GM19238 (cell line): ENCODE measurements at regions not wholly inside any gene's neighbourhood (a gene's known extent, or its start where the extent isn't known, plus 50 kb on each side); places are given as distances from the start of the nearest gene placed in this dataset.

Experiments used
- DNase-seq: peaks from one replicate; pipeline ENCODE4 v3.0.0; 2011; ENCODE audit warnings: low spot score; ENCODE audit not compliant: insufficient read length

DNA sequence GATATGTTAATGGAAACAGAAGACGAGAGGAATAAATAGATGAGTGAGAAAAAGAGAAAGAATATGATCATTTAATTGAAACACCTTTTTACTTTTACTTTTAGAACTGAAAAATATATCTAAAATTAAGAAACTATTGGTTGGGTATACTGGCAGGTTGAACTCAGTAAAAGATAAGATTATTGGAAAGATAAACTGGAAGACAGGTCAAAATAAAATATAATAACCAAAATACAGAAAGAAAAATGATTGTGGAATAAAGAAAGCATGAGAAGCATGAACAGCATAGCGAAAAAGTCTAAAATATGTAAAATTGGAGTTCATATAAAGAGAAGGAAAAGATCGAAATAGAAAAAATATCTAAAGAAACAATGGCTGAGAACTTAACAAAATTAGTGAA, 242.2 kb upstream of the MIR17HG start:
- no peak for DNase-seq

DNA sequence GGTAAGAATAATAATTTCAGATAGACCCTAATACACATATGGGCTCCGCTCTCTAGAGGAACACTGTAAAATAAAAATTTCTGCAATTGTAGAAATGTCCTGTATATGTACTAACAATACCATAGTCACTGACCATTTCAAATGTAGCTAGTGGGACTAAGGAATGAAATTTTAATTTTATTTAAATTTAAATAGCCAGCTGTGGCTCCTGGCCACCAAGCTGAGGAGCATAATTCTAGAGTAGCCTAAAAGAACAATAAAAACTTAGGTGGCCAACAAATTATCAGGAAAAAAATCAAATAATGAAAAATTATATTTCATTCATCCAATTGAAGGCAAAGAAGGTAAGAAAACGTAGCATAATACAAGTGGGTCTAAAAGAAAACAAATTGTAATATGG, 240.9 kb upstream of the MIR17HG start:
- no peak for DNase-seq

- DNase-seq: no peak
Observed at GRCh38 chr13:91108315-91108714, 239.2 kb upstream of the MIR17HG start.

DNA sequence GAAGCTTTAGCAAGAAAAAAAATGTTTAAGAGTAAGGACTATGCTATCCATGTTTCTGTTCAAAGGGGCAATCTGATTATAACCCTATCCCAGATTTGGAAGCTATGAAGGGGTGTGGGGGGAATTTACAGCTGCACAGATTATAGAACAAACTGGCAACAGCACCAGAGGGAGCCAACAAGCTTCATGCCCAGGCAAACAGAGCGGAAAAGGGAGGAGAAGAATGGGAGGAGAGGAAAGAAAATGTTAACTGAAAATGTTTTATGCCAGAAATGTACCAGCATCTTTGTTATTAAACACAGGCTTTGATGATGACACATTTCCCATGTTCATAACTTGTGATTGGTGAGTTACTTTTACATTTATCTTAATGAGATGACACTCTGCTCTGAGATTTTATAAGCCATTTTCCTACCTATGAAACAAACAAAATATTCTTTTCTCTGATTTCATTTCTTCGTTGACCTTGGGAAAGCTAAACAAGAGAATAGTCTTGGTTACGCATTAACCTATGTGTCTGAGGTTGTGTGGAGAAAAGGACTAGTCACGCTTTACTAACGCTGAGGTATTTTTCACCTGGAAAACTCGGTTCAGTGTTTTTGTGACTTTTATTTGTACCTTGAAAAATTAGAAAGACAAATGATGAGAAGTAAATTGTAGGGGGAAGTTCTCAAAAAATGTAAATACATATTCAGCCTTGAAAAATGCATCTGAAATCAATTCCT, 235.8 kb upstream of the MIR17HG start:
- DNase-seq: no peak

DNA sequence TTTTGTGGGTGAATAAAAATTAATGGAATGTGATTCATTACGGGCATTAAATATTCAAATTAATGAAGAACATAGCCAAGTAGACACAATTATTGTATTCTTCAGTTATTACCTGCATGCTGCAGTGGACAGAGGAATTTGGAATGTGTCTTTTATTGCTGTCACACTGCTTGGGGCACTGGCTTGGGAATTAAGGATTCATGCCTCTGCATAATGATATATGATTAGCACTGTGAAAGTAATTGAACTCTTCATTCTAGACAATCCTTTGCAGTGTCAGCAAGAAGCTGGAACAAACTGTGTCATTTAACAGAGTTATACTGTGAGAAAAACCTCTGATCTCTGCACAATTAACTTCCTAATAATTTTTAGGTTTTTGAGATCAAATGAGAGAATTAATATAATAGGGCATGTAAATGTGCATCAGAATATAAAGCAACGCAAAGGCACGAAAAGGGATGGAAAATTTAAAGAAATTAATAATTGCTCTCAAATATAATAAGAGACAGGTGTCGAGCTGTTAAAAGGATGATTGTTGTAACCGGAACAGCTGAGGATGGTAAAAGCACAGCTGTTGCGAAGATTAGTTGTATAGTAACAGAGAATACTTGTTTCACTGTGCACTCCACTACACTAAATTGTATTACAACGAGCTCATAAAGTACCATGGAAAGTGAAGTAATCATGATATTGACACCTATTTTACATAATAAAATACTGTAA, 235.1 kb upstream of the MIR17HG start:
- no peak for DNase-seq

GRCh38 chr13:91112924-91113277, 234.6 kb upstream of the MIR17HG start:
- DNase-seq: no peak

DNA sequence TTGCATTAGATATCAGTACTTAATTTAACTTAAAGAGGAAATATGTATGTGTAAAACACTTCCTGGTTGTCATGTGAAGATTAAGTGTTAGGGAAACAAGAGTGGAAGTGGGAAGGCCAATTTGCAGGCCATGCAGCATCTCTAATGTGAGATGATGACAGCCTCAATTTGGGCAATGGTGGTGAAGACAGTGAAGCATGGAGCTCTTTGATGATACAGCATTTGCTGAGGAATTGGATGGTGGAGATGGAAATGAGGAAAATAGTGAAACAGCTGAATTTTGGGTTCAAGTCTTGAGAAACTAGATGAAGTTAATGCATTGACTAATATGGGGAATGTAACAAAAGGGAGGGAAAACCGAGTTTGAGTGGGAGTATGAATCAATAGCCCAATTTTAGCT, 231.7 kb upstream of the MIR17HG start:
- no peak for DNase-seq

- DNase-seq: no peak
Observed at GRCh38 chr13:91117351-91117750, 230.1 kb upstream of the MIR17HG start.

DNA sequence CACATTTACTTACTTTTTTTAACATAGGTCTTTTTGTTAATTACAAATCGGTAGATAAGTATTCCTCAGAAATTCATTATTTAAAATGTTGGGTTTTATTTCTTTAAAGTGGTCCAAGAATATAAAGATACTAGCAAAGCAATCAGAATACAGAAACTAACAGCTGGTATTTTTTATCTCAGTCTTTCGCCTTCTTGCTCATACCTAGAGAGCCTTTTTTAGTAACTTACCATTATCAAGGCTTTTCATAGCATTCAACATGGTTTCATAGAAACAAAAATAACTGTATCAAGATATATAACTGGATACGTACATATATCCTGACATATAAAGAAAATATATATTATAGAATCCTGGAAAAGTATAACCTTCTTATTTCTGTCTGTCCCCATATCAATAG, 227.8 kb upstream of the MIR17HG start:
- no peak for DNase-seq

GRCh38 chr13:91122766-91123165, 224.7 kb upstream of the MIR17HG start:
- DNase-seq: no peak

- DNase-seq: no peak
Observed at GRCh38 chr13:91123456-91124127, 223.9 kb upstream of the MIR17HG start.

DNA sequence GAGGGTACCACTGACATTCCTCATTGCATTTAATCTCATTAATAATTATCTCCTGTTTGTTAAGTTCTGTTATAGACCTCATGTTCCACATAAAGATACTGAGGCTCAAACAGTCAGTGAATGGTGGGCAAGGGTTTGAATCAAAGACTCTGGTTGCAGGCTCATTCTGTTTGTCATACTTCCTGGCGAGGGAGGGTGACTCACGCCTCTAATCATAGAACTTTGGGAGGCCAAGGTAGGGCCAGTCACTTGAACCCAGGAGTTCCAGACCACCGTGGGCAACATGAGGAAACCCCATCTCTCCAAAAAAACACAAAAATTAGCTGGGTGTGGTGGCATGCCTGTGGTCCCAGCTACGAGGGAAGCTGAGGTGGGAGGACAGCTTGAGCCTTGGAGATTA, 220.7 kb upstream of the MIR17HG start:
- DNase-seq: no peak

GRCh38 chr13:91127995-91128394, 219.5 kb upstream of the MIR17HG start:
- DNase-seq: no peak

DNA sequence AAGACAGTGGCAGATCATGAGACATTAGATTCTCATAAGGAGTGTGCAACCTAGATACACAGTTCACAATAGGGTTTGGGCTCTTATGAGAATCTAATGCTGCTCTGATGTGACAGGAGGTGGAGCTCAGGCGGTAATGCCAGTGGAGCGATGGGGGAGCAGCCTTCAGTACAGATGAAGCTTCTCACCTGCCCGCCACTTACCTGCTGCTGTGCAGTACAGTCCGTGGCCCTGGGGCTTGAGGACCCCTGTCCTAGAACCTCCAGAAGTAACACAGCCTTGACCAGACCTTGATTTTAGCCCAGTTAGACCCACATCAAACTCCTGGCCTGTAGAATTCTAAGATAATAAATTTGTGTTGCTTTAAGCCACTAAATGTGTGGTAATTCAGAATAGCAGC, 215.1 kb upstream of the MIR17HG start:
- DNase-seq: no peak

DNA sequence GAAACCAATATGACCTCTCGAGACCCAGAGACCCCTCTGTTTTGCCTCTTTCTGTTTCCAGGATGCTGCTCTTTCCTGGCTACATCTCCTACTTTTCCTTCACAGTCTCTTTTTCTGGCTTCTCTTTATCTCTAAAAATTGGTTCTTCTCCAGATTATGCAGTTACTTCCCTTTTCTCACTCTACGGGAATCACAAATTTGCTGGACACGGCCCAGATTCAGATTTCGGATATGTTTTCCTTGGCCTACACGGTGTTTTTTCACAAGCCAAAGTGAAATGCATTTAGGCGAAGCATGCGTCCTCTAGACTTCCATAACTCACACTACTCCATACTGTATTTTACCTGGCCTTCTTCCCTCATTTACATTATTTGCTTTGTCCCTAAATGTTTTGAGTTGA, 214.7 kb upstream of the MIR17HG start:
- DNase-seq: no peak

- no peak for DNase-seq
Observed at GRCh38 chr13:91133941-91134802, 213.3 kb upstream of the MIR17HG start.

DNA sequence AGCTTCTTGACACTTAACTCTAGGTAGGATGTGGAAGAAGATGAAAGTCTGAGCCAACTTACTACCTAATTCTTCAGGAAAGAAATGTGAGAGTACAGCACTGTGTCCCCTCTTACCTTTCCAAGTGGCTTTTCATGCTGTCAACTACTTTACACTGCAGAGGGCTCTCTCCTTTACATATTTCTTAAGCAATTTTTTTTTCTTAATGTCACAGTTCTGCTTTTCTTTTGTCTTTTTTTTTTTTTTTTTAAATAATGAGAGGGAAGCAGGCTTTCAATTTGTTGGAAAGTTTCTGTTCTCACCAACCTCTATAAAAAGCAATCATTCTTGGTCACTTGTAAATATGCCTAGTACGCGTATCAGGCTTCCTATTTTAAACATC, 212.7 kb upstream of the MIR17HG start:
- DNase-seq: no peak

GRCh38 chr13:91135376-91135775, 212.1 kb upstream of the MIR17HG start:
- no peak for DNase-seq

DNA sequence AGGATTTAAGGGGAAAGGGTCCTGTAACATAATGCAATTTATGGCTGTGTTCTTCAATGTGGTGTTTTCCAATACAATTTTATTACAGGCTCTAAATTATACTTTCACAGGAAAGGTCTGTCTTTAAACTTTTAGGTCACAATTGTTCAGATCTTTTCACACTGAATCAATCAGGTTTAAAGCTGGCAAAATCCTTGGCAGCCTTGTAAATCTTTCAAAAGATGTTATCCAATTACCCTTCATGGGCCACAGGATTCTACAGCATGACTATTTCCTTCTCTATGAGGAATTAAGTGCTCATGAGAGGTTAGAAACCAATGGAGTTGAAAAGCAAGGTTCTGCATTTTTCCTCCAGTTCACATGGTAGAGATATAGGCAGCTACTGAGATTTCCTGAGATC, 211.5 kb upstream of the MIR17HG start:
- no peak for DNase-seq

- DNase-seq: no peak
Observed at GRCh38 chr13:91136806-91137205, 210.7 kb upstream of the MIR17HG start.

- no peak for DNase-seq
Observed at GRCh38 chr13:91139232-91139631, 208.3 kb upstream of the MIR17HG start.

GRCh38 chr13:91141543-91142061, 205.9 kb upstream of the MIR17HG start:
- DNase-seq: no peak
